GM23248 (cell line): ENCODE measurements at regions not wholly inside any gene's neighbourhood (a gene's known extent, or its start where the extent isn't known, plus 50 kb on each side); places are given as distances from the start of the nearest gene placed in this dataset.
"Not testable (repeated sequence)": the region's sequence is repeated elsewhere in the genome, so short reads cannot be mapped to it uniquely, and the experiment has no call there.

ENCODE experiments used
- DNase-seq: peaks from one replicate; pipeline ENCODE4 v3.0.0-alpha.2; 2015
- H2AFZ ChIP-seq: fragments of 200-600 bp; sonication (generic); 2 replicates; pipeline ENCODE4 v1.6.1; 2016; ENCODE audit warnings: antibody characterized with exemption
- H3F3A ChIP-seq: fragments of 200-600 bp; sonication (generic); 2 replicates; pipeline ENCODE4 v1.6.1; 2016; ENCODE audit warnings: mild to moderate bottlenecking, antibody characterized with exemption, mixed run types; ENCODE audit not compliant: insufficient read depth
- H3K27ac ChIP-seq: fragments of 200-600 bp; sonication (generic); 2 replicates; pipeline ENCODE4 v1.5.1; 2016; ENCODE audit warnings: mild to moderate bottlenecking
- H3K27me3 ChIP-seq: fragments of 200-600 bp; sonication (generic); replicated peaks from 2 replicates; pipeline ENCODE4 v1.6.1; 2016; ENCODE audit warnings: mild to moderate bottlenecking; ENCODE audit not compliant: insufficient read depth
- H3K36me3 ChIP-seq: fragments of 200-600 bp; sonication (generic); 2 replicates; pipeline ENCODE4 v1.6.1; 2016; ENCODE audit warnings: low read depth, mild to moderate bottlenecking
- H3K4me1 ChIP-seq: fragments of 200-600 bp; sonication (generic); 2 replicates; pipeline ENCODE4 v1.6.1; 2016; ENCODE audit warnings: mild to moderate bottlenecking; ENCODE audit not compliant: insufficient read depth
- H3K4me2 ChIP-seq: fragments of 200-600 bp; sonication (generic); one replicate; pipeline ENCODE4 v1.6.1; 2016; ENCODE audit warnings: mild to moderate bottlenecking; ENCODE audit not compliant: unreplicated experiment
- H3K4me3 ChIP-seq: fragments of 200-600 bp; sonication (generic); 2 replicates; pipeline ENCODE4 v1.5.1; 2016; ENCODE audit warnings: mild to moderate bottlenecking
- H3K79me2 ChIP-seq: fragments of 200-600 bp; sonication (generic); 2 replicates; pipeline ENCODE4 v1.6.1; 2016; ENCODE audit warnings: mild to moderate bottlenecking; ENCODE audit not compliant: insufficient read depth
- H3K9ac ChIP-seq: fragments of 200-600 bp; sonication (generic); 2 replicates; pipeline ENCODE4 v1.6.1; 2016; ENCODE audit warnings: mild to moderate bottlenecking
- H3K9me2 ChIP-seq: fragments of 200-600 bp; sonication (generic); 2 replicates; pipeline ENCODE4 v1.6.1; 2016; ENCODE audit warnings: mixed run types, mild to moderate bottlenecking, moderate library complexity; ENCODE audit not compliant: insufficient read depth
- H3K9me3 ChIP-seq: fragments of 200-600 bp; sonication (generic); one replicate; pipeline ENCODE4 v1.6.1; 2017; ENCODE audit warnings: low read depth
- H4K20me1 ChIP-seq: fragments of 200-600 bp; sonication (generic); 2 replicates; pipeline ENCODE4 v1.6.0; 2016; ENCODE audit not compliant: insufficient read depth
- EZH2 ChIP-seq: fragments of 200-600 bp; sonication (generic); IDR thresholded peaks from 2 replicates; pipeline ENCODE4 v1.6.1; 2018; ENCODE audit warnings: antibody characterized with exemption, mild to moderate bottlenecking; ENCODE audit not compliant: insufficient read depth, poor library complexity, severe bottlenecking
- EZH2phosphoT487 ChIP-seq: fragments of 200-600 bp; sonication (generic); IDR thresholded peaks from 2 replicates; pipeline ENCODE4 v1.6.1; 2018; ENCODE audit warnings: antibody characterized with exemption, moderate library complexity, mild to moderate bottlenecking, low read depth; ENCODE audit not compliant: insufficient read depth
- WGBS, 2 experiments: methylation state at CpG; one replicate each; pipeline ENCODE4 v1.1.6; 2015 to 2017; ENCODE audit warnings: low lambda C conversion rate in 2 of 2, low coverage in 1 of 2; ENCODE audit errors: missing lambda C conversion rate in 2 of 2; 5-methylcytosine and 5-hydroxymethylcytosine counted together
- in situ Hi-C: fragments of 300-500 bp; cut with MboI; formaldehyde crosslinking; loops from 2 replicates; pipeline ENCODE4 v1.15.0; 2020

GRCh38 chr12:96112733-96113132, 77.3 kb upstream of the LTA4H start:
- Histone ChIP-seq H3K27ac (no peak overlapping the region), H3K36me3 (no peaks in the 10 kb centered on the region), H3K4me3 (no peak overlapping the region), H3K4me1 (no peaks in the 10 kb centered on the region), H3K9me3 (no peaks in the 10 kb centered on the region), H3K9me2 (no peaks in the 10 kb centered on the region), H3K4me2 (no peak overlapping the region), H3F3A (no peaks in the 10 kb centered on the region), H3K9ac (no peak overlapping the region), H3K27me3 (peaks cover 3% of the 10 kb centered on the region), H2AFZ (no peak overlapping the region), H3K79me2 (no peaks in the 10 kb centered on the region), H4K20me1 (no peaks in the 10 kb centered on the region)
- in situ Hi-C loops: no loop called here
- no peak for DNase-seq
- TF ChIP-seq EZH2phosphoT487 (no peak), EZH2 (no peak)
- WGBS, 2 experiments: 12 to 22% methylated on average over 5 of the region's 5 CpGs

- Histone ChIP-seq H3K9me2 (no peaks in the 10 kb centered on the region), H3K9ac (no peak overlapping the region), H2AFZ (no peak overlapping the region), H3F3A (no peaks in the 10 kb centered on the region), H3K79me2 (no peaks in the 10 kb centered on the region), H3K4me3 (no peak overlapping the region), H3K4me1 (no peaks in the 10 kb centered on the region), H3K27me3 (no peaks in the 10 kb centered on the region), H3K4me2 (no peak overlapping the region), H4K20me1 (no peaks in the 10 kb centered on the region), H3K27ac (no peak overlapping the region), H3K36me3 (no peaks in the 10 kb centered on the region), H3K9me3 (no peaks in the 10 kb centered on the region)
- no peak for DNase-seq
- TF ChIP-seq EZH2phosphoT487 (no peak), EZH2 (no peak)
- in situ Hi-C loops: no loop called here
- WGBS, 2 experiments: 20 to 25% methylated on average over 3 of the region's 3 CpGs
These were observed 76.7 kb upstream of the ELK3 start for GRCh38 chr12:96117460-96117859.

GRCh38 chr12:96120359-96121100, 73.6 kb upstream of the ELK3 start:
- H3K27ac ChIP-seq: no peak overlapping the region
- no peak overlapping the region for H3K9ac ChIP-seq
- no peaks in the 10 kb centered on the region for H4K20me1 ChIP-seq
- no peaks in the 10 kb centered on the region for H3K36me3 ChIP-seq
- no peaks in the 10 kb centered on the region for H3K9me3 ChIP-seq
- TF ChIP-seq EZH2: no peak
- no peak for TF ChIP-seq EZH2phosphoT487
- no peaks in the 10 kb centered on the region for H3K4me1 ChIP-seq
- H3K9me2 ChIP-seq: no peaks in the 10 kb centered on the region
- no peaks in the 10 kb centered on the region for H3K79me2 ChIP-seq
- H2AFZ ChIP-seq: no peak overlapping the region
- H3F3A ChIP-seq: no peaks in the 10 kb centered on the region
- no peak for DNase-seq
- in situ Hi-C loops: no loop called here
- H3K4me2 ChIP-seq: no peak overlapping the region
- H3K27me3 ChIP-seq: no peaks in the 10 kb centered on the region
- no peak overlapping the region for H3K4me3 ChIP-seq
- 65 to 76% methylated on average over 3 to 4 of the region's 4 CpGs for WGBS, 2 experiments

GRCh38 chr12:96121271-96121711, 72.9 kb upstream of the ELK3 start:
- Histone ChIP-seq H3K36me3 (no peaks in the 10 kb centered on the region), H3K4me2 (no peak overlapping the region), H3F3A (no peaks in the 10 kb centered on the region), H3K9me3 (no peaks in the 10 kb centered on the region), H3K9ac (no peak overlapping the region), H3K4me1 (no peaks in the 10 kb centered on the region), H3K4me3 (no peak overlapping the region), H3K79me2 (no peaks in the 10 kb centered on the region), H4K20me1 (no peaks in the 10 kb centered on the region), H2AFZ (no peak overlapping the region), H3K27me3 (no peaks in the 10 kb centered on the region), H3K9me2 (no peaks in the 10 kb centered on the region), H3K27ac (no peak overlapping the region)
- TF ChIP-seq EZH2: no peak
- no peak for TF ChIP-seq EZH2phosphoT487
- DNase-seq: peak; percentile 30
- WGBS, 2 experiments: 39 to 45% methylated on average over 4 of the region's 4 CpGs
- in situ Hi-C loops: no loop called here

DNA sequence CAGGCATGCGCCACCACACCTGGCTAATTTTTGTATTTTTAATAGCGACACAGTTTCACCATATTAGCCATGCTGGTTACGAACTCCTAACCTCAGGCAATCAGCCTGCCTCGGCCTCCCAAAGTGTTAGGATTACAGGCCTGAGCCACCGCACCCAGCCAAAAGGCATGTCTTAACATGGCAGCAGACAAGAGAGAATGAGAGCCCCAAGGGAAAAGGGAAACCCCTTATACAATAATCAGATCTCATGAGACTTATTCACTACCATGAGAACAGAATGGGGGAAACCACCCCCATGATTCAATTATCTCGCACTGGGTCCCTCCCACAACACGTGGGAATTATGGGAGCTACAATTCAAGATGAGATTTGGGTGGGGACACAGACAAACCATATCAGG, 65.9 kb upstream of the ELK3 start:
- H3K4me3 ChIP-seq, in situ Hi-C loops, H3K9me3 ChIP-seq, H3K27me3 ChIP-seq, H3K36me3 ChIP-seq, H3K79me2 ChIP-seq, H2AFZ ChIP-seq, H3K9ac ChIP-seq, H3F3A ChIP-seq, DNase-seq, H3K4me1 ChIP-seq, H3K9me2 ChIP-seq, H4K20me1 ChIP-seq, H3K27ac ChIP-seq, H3K4me2 ChIP-seq: not testable (repeated sequence)
- WGBS, 2 experiments: 69 to 76% methylated on average over 7 of the region's 7 CpGs
